ENCODE measurements at regions not wholly inside any gene's neighbourhood (a gene's known extent, or its start where the extent isn't known, plus 50 kb on each side); places are given as distances from the start of the nearest gene placed in this dataset.

GRCh38 chr3:5498981-5499380 is 311.5 kb downstream of the EDEM1 start:
- H3K4me3 ChIP-seq: no peak overlapping the region
- DNase-seq: no peak
- TF ChIP-seq POLR2A (IDR thresholded peaks at IDR 0.05) (no peak), CTCF (IDR thresholded peaks at IDR 0.05 in 8 of 11, conservative IDR thresholded peaks at IDR 0.05 in 3 of 11) (no peak), POLR2AphosphoS5 (IDR thresholded peaks at IDR 0.05) (no peak)
- intact Hi-C loops (cut with DNase I; ENCODE audit: low total_unique reads): no loop called here
- no peaks in the 10 kb centered on the region for H3K9me3 ChIP-seq
- 91 to 97% (median 94%) methylated on average over 2 of the region's 2 CpGs for WGBS, 5 donors
- no peaks in the 10 kb centered on the region for H3K36me3 ChIP-seq
- H3K4me1 ChIP-seq: no peaks in the 10 kb centered on the region
- H3K27ac ChIP-seq: no peak overlapping the region
- no peaks in the 10 kb centered on the region for H3K27me3 ChIP-seq (replicated peaks in 1 of 7)

GRCh38 chr3:5499404-5499803 is 311.9 kb downstream of the EDEM1 start:
- no peaks in the 10 kb centered on the region for H3K4me1 ChIP-seq
- no peak for TF ChIP-seq POLR2A (IDR thresholded peaks at IDR 0.05)
- intact Hi-C loops (cut with DNase I; ENCODE audit: low total_unique reads): no loop called here
- WGBS, 5 donors: 50 to 71% (median 63%) methylated on average over 1 of the region's 1 CpG
- H3K9me3 ChIP-seq: no peaks in the 10 kb centered on the region
- no peak for DNase-seq
- H3K36me3 ChIP-seq: no peaks in the 10 kb centered on the region
- H3K4me3 ChIP-seq: no peak overlapping the region
- no peaks in the 10 kb centered on the region for H3K27me3 ChIP-seq (replicated peaks in 1 of 7)
- H3K27ac ChIP-seq: no peak overlapping the region

- no peak for DNase-seq
- Histone ChIP-seq H3K9me3 (peaks cover 0 to 9% (median 2%) of the 10 kb centered on the region in 8 donors), H3K27me3 (replicated peaks in 1 of 7) (no peaks in the 10 kb centered on the region), H3K36me3 (no peaks in the 10 kb centered on the region), H3K4me3 (no peak overlapping the region), H3K4me1 (no peaks in the 10 kb centered on the region), H3K27ac (no peak overlapping the region)
- intact Hi-C loops (cut with DNase I; ENCODE audit: low total_unique reads): no loop called here
- 82 to 95% (median 91%) methylated on average over 3 of the region's 3 CpGs for WGBS, 5 donors
- TF ChIP-seq CTCF (IDR thresholded peaks at IDR 0.05 in 8 of 11, conservative IDR thresholded peaks at IDR 0.05 in 3 of 11): no peak
- no peak for TF ChIP-seq POLR2A (IDR thresholded peaks at IDR 0.05)
Measured at GRCh38 chr3:5503136-5503535, 315.6 kb downstream of the EDEM1 start.

- DNase-seq: no peak
Measured at GRCh38 chr3:5504135-5504534, 316.6 kb downstream of the EDEM1 start.

More at GRCh38 chr3:5504135-5504534, 316.6 kb downstream of the EDEM1 start:
- 67 to 80% (median 72%) methylated on average over 5 of the region's 5 CpGs for WGBS, 5 donors
- Histone ChIP-seq H3K36me3 (no peaks in the 10 kb centered on the region), H3K27me3 (replicated peaks in 1 of 7) (no peaks in the 10 kb centered on the region), H3K4me3 (no peak overlapping the region), H3K27ac (no peak overlapping the region), H3K4me1 (no peaks in the 10 kb centered on the region), H3K9me3 (peaks cover 0 to 19% (median 12%) of the 10 kb centered on the region in 8 donors)
- TF ChIP-seq POLR2A (IDR thresholded peaks at IDR 0.05): no peak
- no peak for TF ChIP-seq CTCF (IDR thresholded peaks at IDR 0.05 in 8 of 11, conservative IDR thresholded peaks at IDR 0.05 in 3 of 11)
- no peak for TF ChIP-seq POLR2AphosphoS5 (IDR thresholded peaks at IDR 0.05)
- intact Hi-C loops (cut with DNase I; ENCODE audit: low total_unique reads): no loop called here

Data from spleen (tissue), 11 donors.